ENCODE measurements at regions not wholly inside any gene's neighbourhood (a gene's known extent, or its start where the extent isn't known, plus 50 kb on each side); places are given as distances from the start of the nearest gene placed in this dataset.

- no peaks in the 10 kb centered on the region for H3K27me3 Mint-ChIP-seq
- H3K9me3 Mint-ChIP-seq (ENCODE audit: low read depth): peaks cover 19% of the 10 kb centered on the region
- peaks cover 9% of the 10 kb centered on the region for H3K36me3 Mint-ChIP-seq (ENCODE audit: low read depth)
- intact Hi-C loops (cut with DNase I, micrococcal nuclease): no loop called here
- H3K4me1 Mint-ChIP-seq: no peaks in the 10 kb centered on the region
- H3K27ac Mint-ChIP-seq: no peak overlapping the region
- CTCF ChIA-PET: no interaction called here
- H3K4me3 Mint-ChIP-seq: no peak overlapping the region
- ATAC-seq (no peak), DNase-seq (no peak)
- POLR2A ChIA-PET: no interaction called here
These were observed 61.4 kb downstream of the ZXDA start for GRCh38 chrX:57848857-57849256.

GRCh38 chrX:57822818-57823217 lies 87.4 kb downstream of the ZXDA start:
- Mint-ChIP-seq H3K9me3 (ENCODE audit: low read depth) (no peaks in the 10 kb centered on the region), H3K4me3 (no peak overlapping the region), H3K27me3 (no peaks in the 10 kb centered on the region), H3K36me3 (ENCODE audit: low read depth) (no peaks in the 10 kb centered on the region), H3K27ac (no peak overlapping the region), H3K4me1 (peaks cover 2% of the 10 kb centered on the region)
- DNase-seq (no peak), ATAC-seq (no peak)
- POLR2A ChIA-PET: no interaction called here
- CTCF ChIA-PET: interaction anchor here (0.9 to 1.5 kb wide), 3 partner anchors 96 to 203 kb away, joined by 3 read pairs; no protein-coding TSS in a partner anchor
- intact Hi-C loops (cut with DNase I, micrococcal nuclease): loop anchor here in 1 of 2 experiments (2.0 to 10.0 kb wide), 2 partner anchors 58 to 108 kb away; no protein-coding TSS in a partner anchor

GRCh38 chrX:57822398-57822797 lies 87.9 kb downstream of the ZXDA start:
- H3K36me3 Mint-ChIP-seq (ENCODE audit: low read depth): no peaks in the 10 kb centered on the region
- no peak for DNase-seq
- H3K9me3 Mint-ChIP-seq (ENCODE audit: low read depth): no peaks in the 10 kb centered on the region
- no peaks in the 10 kb centered on the region for H3K27me3 Mint-ChIP-seq
- ChIA-PET CTCF (interaction anchor here (0.9 to 1.5 kb wide), 2 partner anchors 110 to 203 kb away, joined by 3 read pairs; no protein-coding TSS in a partner anchor), POLR2A (no interaction called here)
- peaks cover 2% of the 10 kb centered on the region for H3K4me1 Mint-ChIP-seq
- intact Hi-C loops (cut with DNase I, micrococcal nuclease): loop anchor here in 1 of 2 experiments (2.0 to 10.0 kb wide), 2 partner anchors 58 to 108 kb away; no protein-coding TSS in a partner anchor
- no peak overlapping the region for H3K4me3 Mint-ChIP-seq
- ATAC-seq: no peak
- H3K27ac Mint-ChIP-seq: no peak overlapping the region

- H3K27me3 Mint-ChIP-seq: no peaks in the 10 kb centered on the region
- H3K36me3 Mint-ChIP-seq (ENCODE audit: low read depth): no peaks in the 10 kb centered on the region
- no peak overlapping the region for H3K4me3 Mint-ChIP-seq
- no peaks in the 10 kb centered on the region for H3K9me3 Mint-ChIP-seq (ENCODE audit: low read depth)
- ATAC-seq (peak; percentile 68), DNase-seq (peak; percentile 31)
- peaks cover 2% of the 10 kb centered on the region for H3K4me1 Mint-ChIP-seq
- POLR2A ChIA-PET: no interaction called here
- intact Hi-C loops (cut with DNase I, micrococcal nuclease): loop anchor here (1.0 to 10.0 kb wide), 5 partner anchors 57 to 204 kb away; no protein-coding TSS in a partner anchor
- H3K27ac Mint-ChIP-seq: no peak overlapping the region
- CTCF ChIA-PET: interaction anchor here (0.7 to 3.5 kb wide), 6 partner anchors 94 to 673 kb away, joined by 3 to 21 read pairs (median 3); no protein-coding TSS in a partner anchor
These were observed 88.4 kb downstream of the ZXDA start for GRCh38 chrX:57821703-57822387.

- intact Hi-C loops (cut with DNase I, micrococcal nuclease): loop anchor here in 1 of 2 experiments (5.0 kb wide), 1 partner anchor 245 kb away; no protein-coding TSS in a partner anchor
- Mint-ChIP-seq H3K4me1 (peaks cover 2% of the 10 kb centered on the region), H3K9me3 (ENCODE audit: low read depth) (peaks cover 9% of the 10 kb centered on the region), H3K27me3 (no peaks in the 10 kb centered on the region), H3K4me3 (no peak overlapping the region), H3K36me3 (ENCODE audit: low read depth) (no peaks in the 10 kb centered on the region), H3K27ac (no peak overlapping the region)
- ATAC-seq: no peak
- DNase-seq: no peak
- CTCF ChIA-PET: no interaction called here
- POLR2A ChIA-PET: no interaction called here
These were observed 93.0 kb downstream of the ZXDA start for GRCh38 chrX:57817302-57817701.

GRCh38 chrX:57772637-57773036 lies 92.6 kb upstream of the NLRP2B start:
- Mint-ChIP-seq H3K36me3 (ENCODE audit: low read depth) (no peaks in the 10 kb centered on the region), H3K27ac (no peak overlapping the region), H3K27me3 (no peaks in the 10 kb centered on the region), H3K4me3 (no peak overlapping the region), H3K4me1 (no peaks in the 10 kb centered on the region), H3K9me3 (ENCODE audit: low read depth) (no peaks in the 10 kb centered on the region)
- ATAC-seq (no peak), DNase-seq (no peak)
- ChIA-PET CTCF (no interaction called here), POLR2A (no interaction called here)
- intact Hi-C loops (cut with DNase I, micrococcal nuclease): no loop called here

- Mint-ChIP-seq H3K27ac (no peak overlapping the region), H3K27me3 (no peaks in the 10 kb centered on the region), H3K9me3 (ENCODE audit: low read depth) (no peaks in the 10 kb centered on the region), H3K4me3 (no peak overlapping the region), H3K4me1 (no peaks in the 10 kb centered on the region), H3K36me3 (ENCODE audit: low read depth) (no peaks in the 10 kb centered on the region)
- ChIA-PET POLR2A (no interaction called here), CTCF (interaction anchor here (0.7 kb wide), 1 partner anchor 243 kb away, joined by 3 read pairs; no protein-coding TSS in a partner anchor)
- intact Hi-C loops (cut with DNase I, micrococcal nuclease): no loop called here
- no peak for DNase-seq
- no peak for ATAC-seq
These were observed 91.6 kb upstream of the NLRP2B start for GRCh38 chrX:57771689-57772088.

- Mint-ChIP-seq H3K4me3 (no peak overlapping the region), H3K9me3 (ENCODE audit: low read depth) (peaks cover 9% of the 10 kb centered on the region), H3K36me3 (ENCODE audit: low read depth) (no peaks in the 10 kb centered on the region), H3K4me1 (no peaks in the 10 kb centered on the region), H3K27me3 (no peaks in the 10 kb centered on the region), H3K27ac (no peak overlapping the region)
- peak; percentile 5 for DNase-seq
- ChIA-PET CTCF (no interaction called here), POLR2A (no interaction called here)
- no peak for ATAC-seq
- intact Hi-C loops (cut with DNase I, micrococcal nuclease): no loop called here
These were observed 72.8 kb upstream of the NLRP2B start for GRCh38 chrX:57752866-57753265.

GRCh38 chrX:57741107-57741506 lies 61.0 kb upstream of the NLRP2B start:
- H3K36me3 Mint-ChIP-seq (ENCODE audit: low read depth): peaks cover 2% of the 10 kb centered on the region
- POLR2A ChIA-PET: no interaction called here
- H3K4me1 Mint-ChIP-seq: no peaks in the 10 kb centered on the region
- intact Hi-C loops (cut with DNase I, micrococcal nuclease): no loop called here
- H3K27ac Mint-ChIP-seq: no peak overlapping the region
- H3K4me3 Mint-ChIP-seq: no peak overlapping the region
- ATAC-seq: no peak
- CTCF ChIA-PET: interaction anchor here (0.6 kb wide), 1 partner anchor 656 kb away, joined by 3 read pairs; no protein-coding TSS in a partner anchor
- H3K9me3 Mint-ChIP-seq (ENCODE audit: low read depth): no peaks in the 10 kb centered on the region
- H3K27me3 Mint-ChIP-seq: peaks cover 6% of the 10 kb centered on the region
- DNase-seq: no peak

GRCh38 chrX:57737881-57738280 lies 57.8 kb upstream of the NLRP2B start:
- no peak overlapping the region for H3K4me3 Mint-ChIP-seq
- no peak overlapping the region for H3K27ac Mint-ChIP-seq
- CTCF ChIA-PET: no interaction called here
- H3K36me3 Mint-ChIP-seq (ENCODE audit: low read depth): no peaks in the 10 kb centered on the region
- H3K4me1 Mint-ChIP-seq: no peaks in the 10 kb centered on the region
- ATAC-seq (no peak), DNase-seq (no peak)
- POLR2A ChIA-PET: no interaction called here
- intact Hi-C loops (cut with DNase I, micrococcal nuclease): no loop called here
- no peaks in the 10 kb centered on the region for H3K9me3 Mint-ChIP-seq (ENCODE audit: low read depth)
- no peaks in the 10 kb centered on the region for H3K27me3 Mint-ChIP-seq
